ENCODE measurements at regions not wholly inside any gene's neighbourhood (a gene's known extent, or its start where the extent isn't known, plus 50 kb on each side); places are given as distances from the start of the nearest gene placed in this dataset.

DNA sequence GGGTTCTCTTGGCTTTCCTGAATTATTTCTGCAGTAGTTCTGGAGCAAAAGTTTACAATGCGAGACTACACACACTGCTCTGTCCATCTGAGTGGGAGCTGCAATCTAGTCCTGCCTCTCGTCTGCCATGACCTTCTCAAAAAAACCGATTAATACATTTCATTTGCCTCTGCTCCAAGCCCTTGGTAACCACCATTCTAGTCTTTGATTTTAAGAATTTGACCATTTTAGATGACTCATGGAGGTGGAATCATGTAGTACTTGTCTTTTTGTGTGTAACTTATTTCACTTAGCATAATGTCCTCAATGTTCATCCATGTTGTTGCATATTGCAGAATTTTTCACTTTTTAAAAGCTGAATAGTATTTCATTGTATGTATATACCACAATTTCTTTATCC, 356.9 kb downstream of the SV2B start:
- no peak for TF ChIP-seq CTCF (IDR thresholded peaks at IDR 0.05)
- TF ChIP-seq POLR2A (IDR thresholded peaks at IDR 0.05): no peak
- no peak for TF ChIP-seq POLR2AphosphoS5 (IDR thresholded peaks at IDR 0.05)
